ENCODE measurements at regions not wholly inside any gene's neighbourhood (a gene's known extent, or its start where the extent isn't known, plus 50 kb on each side); places are given as distances from the start of the nearest gene placed in this dataset.

DNA sequence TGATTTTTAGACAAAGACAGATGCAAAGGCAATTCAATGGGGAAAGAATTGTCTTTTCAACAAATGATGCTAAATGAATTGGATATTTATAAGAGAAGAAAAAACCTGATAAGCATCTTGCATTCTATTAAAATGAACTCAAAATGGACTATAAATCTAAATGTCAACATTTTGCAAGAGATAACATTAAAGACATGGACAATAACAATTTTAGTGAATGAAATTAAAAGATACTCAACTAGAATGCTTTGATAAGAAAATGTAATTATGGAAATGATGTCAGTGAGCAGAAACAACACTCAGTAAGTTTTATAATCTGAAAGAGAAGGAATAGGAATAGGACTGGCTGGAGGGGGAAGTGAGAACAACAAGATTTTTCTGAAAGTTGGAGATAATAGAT is 421.7 kb downstream of the C6orf118 start (continued):
- TF ChIP-seq, protein P1, sequence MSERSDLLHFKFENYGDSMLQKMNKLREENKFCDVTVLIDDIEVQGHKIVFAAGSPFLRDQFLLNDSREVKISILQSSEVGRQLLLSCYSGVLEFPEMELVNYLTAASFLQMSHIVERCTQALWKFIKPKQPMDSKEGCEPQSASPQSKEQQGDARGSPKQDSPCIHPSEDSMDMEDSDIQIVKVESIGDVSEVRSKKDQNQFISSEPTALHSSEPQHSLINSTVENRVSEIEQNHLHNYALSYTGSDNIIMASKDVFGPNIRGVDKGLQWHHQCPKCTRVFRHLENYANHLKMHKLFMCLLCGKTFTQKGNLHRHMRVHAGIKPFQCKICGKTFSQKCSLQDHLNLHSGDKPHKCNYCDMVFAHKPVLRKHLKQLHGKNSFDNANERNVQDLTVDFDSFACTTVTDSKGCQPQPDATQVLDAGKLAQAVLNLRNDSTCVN (CRISPR knock-in tag; IDR thresholded peaks at IDR 0.05; ENCODE audit: borderline replicate concordance): no peak
- no peak for TF ChIP-seq ZKSCAN1 (IDR thresholded peaks at IDR 0.05; ENCODE audit: low read length)
- TF ChIP-seq, protein P2, sequence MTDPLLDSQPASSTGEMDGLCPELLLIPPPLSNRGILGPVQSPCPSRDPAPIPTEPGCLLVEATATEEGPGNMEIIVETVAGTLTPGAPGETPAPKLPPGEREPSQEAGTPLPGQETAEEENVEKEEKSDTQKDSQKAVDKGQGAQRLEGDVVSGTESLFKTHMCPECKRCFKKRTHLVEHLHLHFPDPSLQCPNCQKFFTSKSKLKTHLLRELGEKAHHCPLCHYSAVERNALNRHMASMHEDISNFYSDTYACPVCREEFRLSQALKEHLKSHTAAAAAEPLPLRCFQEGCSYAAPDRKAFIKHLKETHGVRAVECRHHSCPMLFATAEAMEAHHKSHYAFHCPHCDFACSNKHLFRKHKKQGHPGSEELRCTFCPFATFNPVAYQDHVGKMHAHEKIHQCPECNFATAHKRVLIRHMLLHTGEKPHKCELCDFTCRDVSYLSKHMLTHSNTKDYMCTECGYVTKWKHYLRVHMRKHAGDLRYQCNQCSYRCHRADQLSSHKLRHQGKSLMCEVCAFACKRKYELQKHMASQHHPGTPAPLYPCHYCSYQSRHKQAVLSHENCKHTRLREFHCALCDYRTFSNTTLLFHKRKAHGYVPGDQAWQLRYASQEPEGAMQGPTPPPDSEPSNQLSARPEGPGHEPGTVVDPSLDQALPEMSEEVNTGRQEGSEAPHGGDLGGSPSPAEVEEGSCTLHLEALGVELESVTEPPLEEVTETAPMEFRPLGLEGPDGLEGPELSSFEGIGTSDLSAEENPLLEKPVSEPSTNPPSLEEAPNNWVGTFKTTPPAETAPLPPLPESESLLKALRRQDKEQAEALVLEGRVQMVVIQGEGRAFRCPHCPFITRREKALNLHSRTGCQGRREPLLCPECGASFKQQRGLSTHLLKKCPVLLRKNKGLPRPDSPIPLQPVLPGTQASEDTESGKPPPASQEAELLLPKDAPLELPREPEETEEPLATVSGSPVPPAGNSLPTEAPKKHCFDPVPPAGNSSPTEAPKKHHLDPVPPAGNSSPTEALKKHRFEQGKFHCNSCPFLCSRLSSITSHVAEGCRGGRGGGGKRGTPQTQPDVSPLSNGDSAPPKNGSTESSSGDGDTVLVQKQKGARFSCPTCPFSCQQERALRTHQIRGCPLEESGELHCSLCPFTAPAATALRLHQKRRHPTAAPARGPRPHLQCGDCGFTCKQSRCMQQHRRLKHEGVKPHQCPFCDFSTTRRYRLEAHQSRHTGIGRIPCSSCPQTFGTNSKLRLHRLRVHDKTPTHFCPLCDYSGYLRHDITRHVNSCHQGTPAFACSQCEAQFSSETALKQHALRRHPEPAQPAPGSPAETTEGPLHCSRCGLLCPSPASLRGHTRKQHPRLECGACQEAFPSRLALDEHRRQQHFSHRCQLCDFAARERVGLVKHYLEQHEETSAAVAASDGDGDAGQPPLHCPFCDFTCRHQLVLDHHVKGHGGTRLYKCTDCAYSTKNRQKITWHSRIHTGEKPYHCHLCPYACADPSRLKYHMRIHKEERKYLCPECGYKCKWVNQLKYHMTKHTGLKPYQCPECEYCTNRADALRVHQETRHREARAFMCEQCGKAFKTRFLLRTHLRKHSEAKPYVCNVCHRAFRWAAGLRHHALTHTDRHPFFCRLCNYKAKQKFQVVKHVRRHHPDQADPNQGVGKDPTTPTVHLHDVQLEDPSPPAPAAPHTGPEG (CRISPR knock-in tag; IDR thresholded peaks at IDR 0.05): no peak

DNA sequence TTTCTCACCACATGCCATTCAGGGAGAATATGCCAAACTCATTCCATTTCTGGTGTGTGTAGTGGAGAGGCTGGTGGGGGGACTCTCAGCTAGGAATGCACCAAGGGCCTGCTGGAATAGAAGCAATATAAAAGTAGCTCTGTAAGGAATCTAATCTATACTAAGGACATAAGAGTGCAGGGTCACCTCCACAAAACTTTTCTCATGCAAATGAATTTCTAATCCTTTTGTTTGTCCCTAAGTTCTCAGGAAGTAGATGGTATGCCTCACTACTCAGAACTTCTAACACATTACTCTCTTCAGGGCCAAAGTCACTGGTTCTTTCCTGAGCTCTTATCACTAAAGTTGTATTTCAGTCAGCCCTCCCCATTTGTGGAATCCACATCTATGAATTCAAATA is 427.2 kb downstream of the C6orf118 start:
- FAIRE-seq (no peak), ATAC-seq (no peak), DNase-seq (ENCODE audit: low spot score) (no peak)
- Histone ChIP-seq H3K36me3 (replicated peaks in 1 of 2; ENCODE audit: control insufficient read depth in 1 of 2, insufficient read depth in 2 of 2, low read length in 2 of 2) (no peaks in the 10 kb centered on the region), H3K4me3 (replicated peaks in 1 of 3; ENCODE audit: insufficient read depth in 1 of 3, low read depth in 2 of 3, low read length in 3 of 3) (no peak overlapping the region), H3K27ac (ENCODE audit: extremely low read length, insufficient read depth, low read length) (no peak overlapping the region), H3K9me3 (ENCODE audit: low read length) (peaks cover 96% of the 10 kb centered on the region), H3K9ac (ENCODE audit: insufficient read depth, low read depth, low read length) (no peak overlapping the region), H3K4me2 (ENCODE audit: low read depth, low read length) (no peak overlapping the region), H3K4me1 (ENCODE audit: insufficient read depth, low read length) (no peaks in the 10 kb centered on the region), H3K27me3 (ENCODE audit: control insufficient read depth in 1 of 2, insufficient read depth in 2 of 2, low read length in 2 of 2) (no peaks in the 10 kb centered on the region), H2AFZ (ENCODE audit: low read length) (no peak overlapping the region), H3K79me2 (ENCODE audit: insufficient read depth, low read length) (no peaks in the 10 kb centered on the region), H4K20me1 (ENCODE audit: insufficient read depth, low read length) (no peaks in the 10 kb centered on the region)
- intact Hi-C loops (cut with micrococcal nuclease; ENCODE audit: unreplicated experiment) (no loop called here), in situ Hi-C loops (cut with HindIII; ENCODE audit: extremely low pct_ligation_motif_present, low pct_unique_long_range_greater_than_20kb) (no loop called here)
- TF ChIP-seq HCFC1 (IDR thresholded peaks at IDR 0.05; ENCODE audit: low read depth, low read length): no peak
- TF ChIP-seq ZSCAN9 (CRISPR knock-in tag; IDR thresholded peaks at IDR 0.05; ENCODE audit: borderline replicate concordance): no peak
- no peak for TF ChIP-seq SIX1 (CRISPR knock-in tag; IDR thresholded peaks at IDR 0.05; ENCODE audit: borderline replicate concordance)
- TF ChIP-seq ZNF570 (CRISPR knock-in tag; IDR thresholded peaks at IDR 0.05; ENCODE audit: borderline replicate concordance): no peak
- TF ChIP-seq PCBP1 (IDR thresholded peaks at IDR 0.05; ENCODE audit: borderline replicate concordance, low read depth, low read length): no peak
- TF ChIP-seq TCF7L2 (IDR thresholded peaks at IDR 0.05; ENCODE audit: low read depth, low read length): no peak
- TF ChIP-seq ZNF337 (CRISPR knock-in tag; IDR thresholded peaks at IDR 0.05; ENCODE audit: borderline replicate concordance, low read depth): no peak
- TF ChIP-seq, protein P3, sequence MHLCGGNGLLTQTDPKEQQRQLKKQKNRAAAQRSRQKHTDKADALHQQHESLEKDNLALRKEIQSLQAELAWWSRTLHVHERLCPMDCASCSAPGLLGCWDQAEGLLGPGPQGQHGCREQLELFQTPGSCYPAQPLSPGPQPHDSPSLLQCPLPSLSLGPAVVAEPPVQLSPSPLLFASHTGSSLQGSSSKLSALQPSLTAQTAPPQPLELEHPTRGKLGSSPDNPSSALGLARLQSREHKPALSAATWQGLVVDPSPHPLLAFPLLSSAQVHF (CRISPR knock-in tag; IDR thresholded peaks at IDR 0.05): no peak
- no peak for TF ChIP-seq CREB1 (IDR thresholded peaks at IDR 0.05)
- no peak for TF ChIP-seq CREB1 (CRISPR knock-in tag; IDR thresholded peaks at IDR 0.05)
- no TSS peak for BruUV-seq (replicated peaks)
- CTCF ChIA-PET (ENCODE audit: low intra/inter-chr PET ratio, low total read pairs): no interaction called here
- POLR2A ChIA-PET: no interaction called here

Data from HepG2 (cell line).